Mesenchymal stem cell (in vitro differentiated cells and primary cell): ENCODE measurements at regions not wholly inside any gene's neighbourhood (a gene's known extent, or its start where the extent isn't known, plus 50 kb on each side); places are given as distances from the start of the nearest gene placed in this dataset.
"Not testable (repeated sequence)": the region's sequence is repeated elsewhere in the genome, so short reads cannot be mapped to it uniquely, and the experiment has no call there.

Experiments used
- DNase-seq: peaks from one replicate; pipeline ENCODE4 v3.0.0-alpha.2; 2013
- H2AFZ ChIP-seq: one replicate; pipeline ENCODE4 v1.6.1; 2013; ENCODE audit warnings: low read depth, mild to moderate bottlenecking, control low read depth, inconsistent platforms, low read length, moderate library complexity
- H2AK5ac ChIP-seq: 2 replicates; pipeline ENCODE4 v1.6.1; 2013; ENCODE audit warnings: low read length, moderate library complexity, mild to moderate bottlenecking, inconsistent platforms; ENCODE audit not compliant: severe bottlenecking
- H2BK120ac ChIP-seq: one replicate; pipeline ENCODE4 v1.6.1; 2013; ENCODE audit warnings: low read depth, mild to moderate bottlenecking, inconsistent platforms, low read length, moderate library complexity
- H2BK12ac ChIP-seq, 2 experiments: one replicate each; pipeline ENCODE4 v1.6.1; 2013; ENCODE audit warnings: inconsistent platforms in 2 of 2, low read length in 2 of 2, mild to moderate bottlenecking in 2 of 2, moderate library complexity in 2 of 2, control low read depth in 1 of 2
- H2BK15ac ChIP-seq: one replicate; pipeline ENCODE4 v1.6.1; 2013; ENCODE audit warnings: mild to moderate bottlenecking, low read depth, inconsistent platforms; ENCODE audit not compliant: poor library complexity, severe bottlenecking
- H2BK5ac ChIP-seq: 2 replicates; pipeline ENCODE4 v1.6.1; 2013; ENCODE audit warnings: low read depth, mild to moderate bottlenecking, low read length, control low read depth, inconsistent platforms; ENCODE audit not compliant: poor library complexity, severe bottlenecking
- H3K14ac ChIP-seq, 2 experiments: one replicate each; pipeline ENCODE4 v1.6.1; 2013; ENCODE audit warnings: inconsistent platforms in 2 of 2, low read length in 2 of 2, control low read depth in 1 of 2, mild to moderate bottlenecking in 1 of 2, moderate library complexity in 1 of 2
- H3K18ac ChIP-seq, 2 experiments: one replicate each; pipeline ENCODE4 v1.6.1; 2013; ENCODE audit warnings: inconsistent platforms in 2 of 2, low read length in 2 of 2, control low read depth in 1 of 2, low read depth in 1 of 2, mild to moderate bottlenecking in 1 of 2
- H3K23ac ChIP-seq, 2 experiments: one replicate each; pipeline ENCODE4 v1.6.1; 2013; ENCODE audit warnings: inconsistent platforms in 2 of 2, low read length in 2 of 2, mild to moderate bottlenecking in 2 of 2, moderate library complexity in 2 of 2, control low read depth in 1 of 2
- H3K27ac ChIP-seq: 2 replicates; pipeline ENCODE4 v1.5.1; 2013; ENCODE audit warnings: mild to moderate bottlenecking, moderate library complexity, low read length, control low read depth, inconsistent platforms; ENCODE audit not compliant: poor library complexity, severe bottlenecking
- H3K27me3 ChIP-seq, 2 experiments: 2 replicates each; pipeline versions ENCODE4 v1.6.1 to v1.7.0; 2013; ENCODE audit warnings: low read length in 2 of 2, mild to moderate bottlenecking in 2 of 2, moderate library complexity in 2 of 2, control low read depth in 1 of 2, inconsistent platforms in 1 of 2; ENCODE audit not compliant: control insufficient read depth in 1 of 2, insufficient read depth in 1 of 2
- H3K36me3 ChIP-seq, 2 experiments: 2 replicates each; pipeline versions ENCODE4 v1.6.1 to v1.7.0; 2013; ENCODE audit warnings: low read length in 2 of 2, control low read depth in 1 of 2, inconsistent platforms in 1 of 2, low read depth in 1 of 2, mild to moderate bottlenecking in 1 of 2; ENCODE audit not compliant: insufficient read depth in 2 of 2, control insufficient read depth in 1 of 2
- H3K4ac ChIP-seq, 2 experiments: one replicate each; pipeline ENCODE4 v1.6.1; 2013; ENCODE audit warnings: inconsistent platforms in 2 of 2, low read length in 2 of 2, mild to moderate bottlenecking in 2 of 2, moderate library complexity in 2 of 2, control low read depth in 1 of 2, low read depth in 1 of 2
- H3K4me1 ChIP-seq: 2 replicates; pipeline ENCODE4 v1.6.1; 2013; ENCODE audit warnings: low read depth, low read length, control low read depth; ENCODE audit not compliant: control insufficient read depth, insufficient read depth
- H3K4me2 ChIP-seq: 2 replicates; pipeline ENCODE4 v1.6.1; 2013; ENCODE audit warnings: low read length, mild to moderate bottlenecking, inconsistent platforms; ENCODE audit not compliant: poor library complexity, severe bottlenecking
- H3K4me3 ChIP-seq, 2 experiments: 2 replicates each; pipeline versions ENCODE4 v1.5.1 to v1.7.0; 2013; ENCODE audit warnings: low read length in 2 of 2, mild to moderate bottlenecking in 2 of 2, control low read depth in 1 of 2, low read depth in 1 of 2; ENCODE audit not compliant: insufficient read depth in 1 of 2
- H3K79me1 ChIP-seq: replicated peaks from 2 replicates; pipeline ENCODE4 v1.6.1; 2013; ENCODE audit warnings: mild to moderate bottlenecking, control low read depth, low read length, inconsistent platforms; ENCODE audit not compliant: poor library complexity, severe bottlenecking
- H3K9ac ChIP-seq: 2 replicates; pipeline ENCODE4 v1.7.0; 2013; ENCODE audit warnings: mild to moderate bottlenecking, low read length, moderate library complexity
- H3K9me3 ChIP-seq: 2 replicates; pipeline ENCODE4 v1.7.0; 2013; ENCODE audit warnings: mild to moderate bottlenecking, low read length; ENCODE audit not compliant: control insufficient read depth
- H4K8ac ChIP-seq: one replicate; pipeline ENCODE4 v1.6.1; 2013; ENCODE audit warnings: inconsistent platforms, mild to moderate bottlenecking, low read length, moderate library complexity
- H4K91ac ChIP-seq: one replicate; pipeline ENCODE4 v1.6.1; 2013; ENCODE audit warnings: mild to moderate bottlenecking, low read length, inconsistent platforms
- WGBS: methylation state at CpG from one replicate; pipeline ENCODE4 v1.1.7; 2013; ENCODE audit warnings: mixed read lengths; 5-methylcytosine and 5-hydroxymethylcytosine counted together

- Histone ChIP-seq H2BK15ac (no peak overlapping the region), H2AK5ac (no peak overlapping the region), H2BK120ac (no peak overlapping the region), H2BK5ac (no peak overlapping the region), H3K23ac (no peak overlapping the region), H3K4me1 (peaks cover 2% of the 10 kb centered on the region), H3K4me3 (no peak overlapping the region), H4K91ac (no peak overlapping the region), H3K9ac (no peak overlapping the region), H3K4ac (no peak overlapping the region), H3K9me3 (peaks cover 11% of the 10 kb centered on the region), H3K27ac (no peak overlapping the region), H3K79me1 (no peaks in the 10 kb centered on the region), H3K18ac (no peak overlapping the region), H2AFZ (no peak overlapping the region), H3K14ac (no peak overlapping the region), H3K36me3 (no peaks in the 10 kb centered on the region), H3K27me3 (no peaks in the 10 kb centered on the region), H4K8ac (no peak overlapping the region), H2BK12ac (no peak overlapping the region), H3K4me2 (no peak overlapping the region)
- WGBS = 62% methylated on average over 3 of the region's 3 CpGs
- DNase-seq = no peak
Measured at GRCh38 chr4:42311591-42311990, 85.7 kb upstream of the SHISA3 start.

DNA sequence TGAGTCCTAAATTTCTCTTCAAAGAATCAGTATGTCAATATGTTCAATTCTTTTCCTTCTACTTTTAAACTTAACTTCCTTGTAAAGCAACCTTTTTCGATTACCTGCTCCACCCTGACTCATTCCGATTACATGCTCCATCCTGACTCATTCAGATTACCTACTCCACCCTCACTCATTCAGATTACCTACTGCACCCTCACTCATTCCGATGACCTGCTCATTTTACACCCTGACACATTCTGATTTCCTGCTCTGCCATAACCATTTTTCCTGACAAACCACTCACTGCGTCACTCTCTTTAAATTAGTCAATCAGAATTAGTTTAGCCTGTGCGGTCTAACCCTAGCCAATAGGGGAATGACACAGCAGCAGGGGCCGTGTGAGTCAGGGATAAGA, 83.9 kb upstream of the SHISA3 start:
- peaks cover 11% of the 10 kb centered on the region for H3K9me3 ChIP-seq
- H2BK120ac ChIP-seq, H3K4ac ChIP-seq, H3K4me2 ChIP-seq, H2AK5ac ChIP-seq, H3K79me1 ChIP-seq, H3K18ac ChIP-seq, H3K27me3 ChIP-seq, H2BK15ac ChIP-seq, H2AFZ ChIP-seq, H4K8ac ChIP-seq, H3K4me1 ChIP-seq, H2BK12ac ChIP-seq, H2BK5ac ChIP-seq, H3K23ac ChIP-seq, DNase-seq, H4K91ac ChIP-seq, H3K36me3 ChIP-seq, H3K27ac ChIP-seq, H3K9ac ChIP-seq, H3K14ac ChIP-seq, H3K4me3 ChIP-seq: not testable (repeated sequence)
- 87% methylated on average over 6 of the region's 6 CpGs for WGBS

DNA sequence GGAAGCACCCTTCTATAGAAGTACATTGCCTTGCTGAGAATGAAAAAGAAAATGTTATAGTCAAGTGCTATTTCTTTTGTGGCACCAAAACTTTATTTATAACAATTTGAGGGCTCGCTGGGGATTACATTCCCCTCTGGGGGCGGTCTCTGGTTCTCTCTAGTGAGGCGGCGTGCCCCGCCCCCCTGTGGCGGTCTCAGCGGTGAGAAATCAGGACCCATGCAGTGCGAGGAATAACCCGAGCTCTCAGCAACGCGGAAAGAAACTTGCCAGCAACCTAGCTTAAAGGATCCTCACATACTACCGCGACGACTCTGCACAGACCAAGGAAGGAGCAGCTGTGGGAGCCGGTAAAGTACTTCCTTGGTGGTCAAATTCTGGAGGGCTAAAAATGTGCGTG, 83.4 kb upstream of the SHISA3 start:
- no peaks in the 10 kb centered on the region for H3K79me1 ChIP-seq
- no peak overlapping the region for H3K9ac ChIP-seq
- no peak overlapping the region for H2BK120ac ChIP-seq
- 82% methylated on average over 13 of the region's 16 CpGs for WGBS
- DNase-seq = no peak
- no peak overlapping the region for H3K14ac ChIP-seq
- H3K4me2 ChIP-seq = no peak overlapping the region
- H2BK5ac ChIP-seq = no peak overlapping the region
- H3K27ac ChIP-seq = no peak overlapping the region
- H4K8ac ChIP-seq = no peak overlapping the region
- H3K18ac ChIP-seq = no peak overlapping the region
- no peak overlapping the region for H2AFZ ChIP-seq
- H2BK15ac ChIP-seq = no peak overlapping the region
- no peaks in the 10 kb centered on the region for H3K27me3 ChIP-seq
- H3K9me3 ChIP-seq = peaks cover 11% of the 10 kb centered on the region
- H3K36me3 ChIP-seq = no peaks in the 10 kb centered on the region
- no peak overlapping the region for H3K4me3 ChIP-seq
- no peak overlapping the region for H2BK12ac ChIP-seq
- no peak overlapping the region for H3K23ac ChIP-seq
- H4K91ac ChIP-seq = no peak overlapping the region
- H2AK5ac ChIP-seq = no peak overlapping the region
- H3K4ac ChIP-seq = no peak overlapping the region
- no peaks in the 10 kb centered on the region for H3K4me1 ChIP-seq

- no peak overlapping the region for H3K18ac ChIP-seq
- H3K14ac ChIP-seq = no peak overlapping the region
- peaks cover 11% of the 10 kb centered on the region for H3K9me3 ChIP-seq
- H4K91ac ChIP-seq = no peak overlapping the region
- H3K27ac ChIP-seq = no peak overlapping the region
- 88% methylated on average over 28 of the region's 28 CpGs for WGBS
- H2BK15ac ChIP-seq = no peak overlapping the region
- no peak overlapping the region for H2BK12ac ChIP-seq
- no peak overlapping the region for H2BK120ac ChIP-seq
- H3K79me1 ChIP-seq = no peaks in the 10 kb centered on the region
- no peak overlapping the region for H3K4me3 ChIP-seq
- no peak overlapping the region for H2AFZ ChIP-seq
- H3K4me2 ChIP-seq = no peak overlapping the region
- no peak overlapping the region for H3K23ac ChIP-seq
- no peak overlapping the region for H3K4ac ChIP-seq
- H3K27me3 ChIP-seq = no peaks in the 10 kb centered on the region
- H3K9ac ChIP-seq = no peak overlapping the region
- DNase-seq = no peak
- no peak overlapping the region for H2BK5ac ChIP-seq
- H4K8ac ChIP-seq = no peak overlapping the region
- no peaks in the 10 kb centered on the region for H3K4me1 ChIP-seq
- no peaks in the 10 kb centered on the region for H3K36me3 ChIP-seq
- H2AK5ac ChIP-seq = no peak overlapping the region
Measured at GRCh38 chr4:42315231-42315630, 82.1 kb upstream of the SHISA3 start.
